GM19239 (cell line): ENCODE measurements at regions not wholly inside any gene's neighbourhood (a gene's known extent, or its start where the extent isn't known, plus 50 kb on each side); places are given as distances from the start of the nearest gene placed in this dataset.

Experiments used
- DNase-seq: peaks from one replicate; pipeline ENCODE4 v3.0.0; 2011; ENCODE audit warnings: low spot score; ENCODE audit not compliant: insufficient read length
- FAIRE-seq: peaks from 2 replicates; lab custom pipeline; 2011; peaks lifted over from hg19 to GRCh38; lab: Jason Lieb, UNC

- DNase-seq (no peak), FAIRE-seq (no peak)
Measured at GRCh38 chr14:87214558-87214957, 778.4 kb downstream of the GALC start.

- FAIRE-seq (no peak), DNase-seq (no peak)
Measured at GRCh38 chr14:87207756-87208155, 785.2 kb downstream of the GALC start.

GRCh38 chr14:87205811-87206210, 787.2 kb downstream of the GALC start:
- FAIRE-seq, result no peak
- no peak for DNase-seq

GRCh38 chr14:87203346-87203745, 789.6 kb downstream of the GALC start:
- DNase-seq, result no peak
- no peak for FAIRE-seq

- FAIRE-seq, result no peak
- DNase-seq, result no peak
Measured at GRCh38 chr14:87199381-87199780, 793.6 kb downstream of the GALC start.

GRCh38 chr14:87196436-87196835, 796.5 kb downstream of the GALC start:
- DNase-seq (no peak), FAIRE-seq (no peak)

- no peak for FAIRE-seq
- DNase-seq, result no peak
Measured at GRCh38 chr14:87187786-87188185, 805.2 kb downstream of the GALC start.

GRCh38 chr14:87186737-87187136, 806.2 kb downstream of the GALC start:
- no peak for FAIRE-seq
- no peak for DNase-seq

GRCh38 chr14:87185961-87186560, 806.9 kb downstream of the GALC start:
- FAIRE-seq (no peak), DNase-seq (no peak)

- no peak for FAIRE-seq
- DNase-seq, result no peak
Measured at GRCh38 chr14:87184180-87184579, 808.8 kb downstream of the GALC start.

- FAIRE-seq (no peak), DNase-seq (no peak)
Measured at GRCh38 chr14:87181288-87181687, 811.7 kb downstream of the GALC start.

GRCh38 chr14:87179936-87180335, 813.0 kb downstream of the GALC start:
- FAIRE-seq (no peak), DNase-seq (no peak)

- DNase-seq (no peak), FAIRE-seq (no peak)
Measured at GRCh38 chr14:87178277-87178676, 814.7 kb downstream of the GALC start.

- DNase-seq (no peak), FAIRE-seq (no peak)
Measured at GRCh38 chr14:87175175-87175574, 817.8 kb downstream of the GALC start.

GRCh38 chr14:87171141-87171540, 821.8 kb downstream of the GALC start:
- FAIRE-seq (no peak), DNase-seq (no peak)

- FAIRE-seq, result no peak
- no peak for DNase-seq
Measured at GRCh38 chr14:87170179-87170578, 822.8 kb downstream of the GALC start.

- FAIRE-seq (no peak), DNase-seq (no peak)
Measured at GRCh38 chr14:87169362-87169761, 823.6 kb downstream of the GALC start.

GRCh38 chr14:87161502-87161901, 831.5 kb downstream of the GALC start:
- FAIRE-seq (no peak), DNase-seq (no peak)

GRCh38 chr14:87160989-87161388, 832.0 kb downstream of the GALC start:
- no peak for DNase-seq
- no peak for FAIRE-seq

GRCh38 chr14:87158283-87158682, 834.7 kb downstream of the GALC start:
- DNase-seq (no peak), FAIRE-seq (no peak)

- DNase-seq (no peak), FAIRE-seq (no peak)
Measured at GRCh38 chr14:87156878-87157277, 836.1 kb downstream of the GALC start.

- DNase-seq, result no peak
- FAIRE-seq, result no peak
Measured at GRCh38 chr14:87155856-87156488, 837.0 kb downstream of the GALC start.
